ENCODE measurements at regions not wholly inside any gene's neighbourhood (a gene's known extent, or its start where the extent isn't known, plus 50 kb on each side); places are given as distances from the start of the nearest gene placed in this dataset.
"Not testable (repeated sequence)": the region's sequence is repeated elsewhere in the genome, so short reads cannot be mapped to it uniquely, and the experiment has no call there.

- DNase-seq: no peak
These were observed 393.7 kb upstream of the GRM7 start for GRCh38 chr3:6467186-6467585.

DNA sequence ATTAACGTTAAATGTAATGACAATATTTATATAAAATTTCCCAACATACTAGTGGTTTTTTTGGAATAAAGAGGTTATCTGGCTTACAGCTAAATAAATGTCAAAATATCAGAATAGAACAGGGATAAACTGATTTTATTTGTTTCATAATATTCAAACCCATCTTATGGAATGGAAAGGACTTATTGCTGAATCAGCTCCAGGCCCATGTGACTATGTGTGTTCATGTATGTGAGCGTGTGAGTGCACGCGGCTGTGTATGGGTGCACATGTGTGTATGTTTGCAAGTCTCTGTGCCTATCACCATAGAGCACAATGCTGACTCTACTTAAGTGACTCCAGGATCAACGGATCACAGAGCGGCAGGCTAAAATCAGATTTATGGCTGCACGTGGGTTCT is 392.3 kb upstream of the GRM7 start:
- DNase-seq: no peak

GRCh38 chr3:6471744-6472143 is 389.2 kb upstream of the GRM7 start:
- no peak for DNase-seq

DNA sequence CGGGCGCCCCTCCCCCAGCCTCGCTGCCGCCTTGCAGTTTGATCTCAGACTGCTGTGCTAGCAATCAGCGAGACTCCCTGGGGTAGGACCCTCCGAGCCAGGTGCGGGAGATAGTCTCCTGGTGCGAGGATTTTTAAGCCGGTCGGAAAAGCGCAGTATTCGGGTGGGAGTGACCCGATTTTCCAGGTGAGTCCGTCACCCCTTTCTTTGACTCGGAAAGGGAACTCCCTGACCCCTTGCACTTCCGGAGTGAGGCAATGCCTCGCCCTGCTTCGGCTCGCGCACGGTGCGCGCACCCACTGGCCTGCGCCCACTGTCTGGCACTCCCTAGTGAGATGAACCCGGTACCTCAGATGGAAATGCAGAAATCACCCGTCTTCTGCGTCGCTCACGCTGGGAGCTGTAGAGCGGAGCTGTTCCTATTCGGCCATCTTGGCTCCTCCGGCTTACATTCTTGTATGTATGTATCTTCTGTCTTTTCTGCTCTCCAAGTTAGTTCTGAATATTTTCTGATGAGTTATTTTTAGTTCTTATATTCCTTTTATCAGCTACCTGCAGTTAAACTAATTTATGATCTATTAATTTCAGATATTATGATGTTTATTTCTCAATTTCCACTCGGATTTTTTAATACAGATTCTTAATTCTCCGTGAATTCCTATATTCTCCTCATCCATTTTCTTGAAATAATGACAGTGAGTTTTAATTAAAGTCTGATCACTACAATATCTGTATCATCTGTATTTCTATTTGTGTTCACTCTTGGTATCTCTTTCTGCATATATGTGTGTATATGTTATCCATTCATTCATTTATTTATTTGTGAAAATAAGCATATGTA is 370.2 kb upstream of the GRM7 start:
- DNase-seq: not testable (repeated sequence)

GRCh38 chr3:6491768-6492167 is 369.1 kb upstream of the GRM7 start:
- no peak for DNase-seq

DNA sequence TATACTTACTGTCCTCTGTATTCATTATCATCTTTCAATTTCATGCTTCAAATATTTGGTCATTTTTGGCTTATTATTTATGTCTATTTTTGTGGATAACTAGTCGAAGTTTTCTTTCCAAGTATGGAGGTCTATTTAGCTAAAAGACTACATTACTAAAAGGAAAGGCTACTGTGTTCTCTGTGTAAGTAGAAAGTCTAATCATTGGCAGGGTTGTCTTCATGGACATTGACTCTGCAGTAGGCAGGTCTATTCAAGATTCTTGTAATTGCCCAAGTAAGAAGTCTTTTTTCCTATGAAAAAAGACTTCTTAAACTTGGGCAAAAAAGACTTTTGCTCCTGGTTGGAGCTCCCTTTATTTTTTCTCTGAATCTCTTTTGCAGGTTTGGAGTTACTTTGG is 368.6 kb upstream of the GRM7 start:
- no peak for DNase-seq

- DNase-seq: not testable (repeated sequence)
These were observed 362.0 kb upstream of the GRM7 start for GRCh38 chr3:6498944-6499343.

DNA sequence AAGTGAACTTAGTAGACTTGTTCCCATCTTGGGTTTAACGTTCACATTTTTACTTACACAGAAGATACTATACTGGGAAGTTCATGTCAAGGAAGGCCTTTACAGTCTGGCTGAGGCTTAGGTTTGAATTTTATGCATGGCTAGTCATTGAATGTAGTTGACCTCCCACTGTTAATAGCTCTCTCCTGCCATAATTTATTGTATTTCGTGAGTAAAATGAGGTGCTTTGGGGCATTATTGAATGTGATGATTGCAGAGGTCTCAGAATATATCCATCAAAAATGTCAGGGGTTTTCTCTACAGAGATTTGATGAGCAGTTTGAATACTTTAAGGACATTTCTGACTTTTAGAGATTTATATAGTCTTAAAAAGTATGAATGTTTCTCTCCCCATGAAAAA is 356.6 kb upstream of the GRM7 start:
- DNase-seq: no peak

GRCh38 chr3:6504834-6505233 is 356.1 kb upstream of the GRM7 start:
- DNase-seq: no peak

DNA sequence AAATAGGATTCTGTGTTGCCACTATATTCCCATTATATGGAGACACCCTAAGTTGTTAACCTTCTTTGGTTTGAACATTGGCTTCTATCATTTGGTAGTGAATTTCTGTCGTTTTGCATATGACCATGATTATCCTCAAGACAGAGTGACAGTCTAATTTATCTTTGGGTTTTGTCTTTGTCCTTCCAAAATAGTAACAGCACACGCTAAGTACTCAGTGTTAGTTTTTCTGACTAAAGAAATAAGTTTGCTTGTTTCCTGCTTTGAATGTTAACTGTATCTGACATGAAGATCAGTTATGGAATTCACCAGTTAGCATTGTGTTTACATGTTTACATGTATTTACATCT is 352.5 kb upstream of the GRM7 start:
- DNase-seq: no peak

DNA sequence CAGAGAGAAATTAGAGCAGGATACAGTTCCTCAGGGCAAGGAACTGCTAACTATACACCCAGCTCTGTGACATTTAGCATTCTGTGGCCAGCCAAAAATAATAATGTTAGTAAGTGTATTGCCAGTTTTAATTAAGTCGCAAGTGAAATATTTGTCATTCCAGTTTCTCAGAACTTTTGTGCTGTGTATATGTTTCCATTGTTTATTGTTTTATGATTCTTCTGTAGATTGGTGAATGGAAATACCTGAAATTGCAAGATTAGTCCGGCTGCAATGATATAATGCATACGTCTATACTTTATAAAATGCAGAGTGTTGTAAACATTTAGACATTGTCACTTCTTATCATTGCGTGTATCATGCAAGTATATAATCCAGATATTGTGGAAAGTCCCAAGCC is 351.3 kb upstream of the GRM7 start:
- DNase-seq: no peak

- no peak for DNase-seq
These were observed 350.2 kb upstream of the GRM7 start for GRCh38 chr3:6510713-6511112.

DNA sequence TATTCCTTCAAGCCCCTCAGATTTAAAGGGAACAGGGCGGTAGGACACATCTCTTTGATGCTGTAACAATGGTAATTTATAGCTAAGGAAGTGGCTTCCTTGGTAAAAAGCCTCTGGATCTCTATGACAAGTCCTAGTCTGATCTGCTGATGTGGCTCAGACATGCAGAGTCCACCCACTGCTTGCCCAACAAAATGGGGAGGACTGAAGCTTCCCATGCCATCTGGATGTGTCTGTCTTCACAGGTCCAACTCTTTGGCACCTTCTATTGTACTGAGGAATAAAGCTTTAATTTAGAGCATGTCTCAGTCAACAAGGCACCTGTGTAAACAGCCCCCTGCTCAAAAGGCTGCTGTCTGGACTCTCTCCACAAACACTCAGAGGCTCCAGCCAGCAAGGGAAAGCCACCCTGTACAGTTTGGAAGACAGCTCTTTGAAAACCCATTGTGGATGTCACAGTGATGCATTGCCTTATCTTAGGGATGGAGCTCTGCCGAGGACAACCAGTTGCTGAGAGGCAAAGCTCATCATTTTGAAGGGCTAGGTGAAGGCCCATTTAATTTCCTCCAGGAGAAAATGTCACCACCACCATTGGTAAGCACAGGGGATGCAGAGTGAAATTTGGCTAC is 348.6 kb upstream of the GRM7 start:
- DNase-seq: no peak

DNA sequence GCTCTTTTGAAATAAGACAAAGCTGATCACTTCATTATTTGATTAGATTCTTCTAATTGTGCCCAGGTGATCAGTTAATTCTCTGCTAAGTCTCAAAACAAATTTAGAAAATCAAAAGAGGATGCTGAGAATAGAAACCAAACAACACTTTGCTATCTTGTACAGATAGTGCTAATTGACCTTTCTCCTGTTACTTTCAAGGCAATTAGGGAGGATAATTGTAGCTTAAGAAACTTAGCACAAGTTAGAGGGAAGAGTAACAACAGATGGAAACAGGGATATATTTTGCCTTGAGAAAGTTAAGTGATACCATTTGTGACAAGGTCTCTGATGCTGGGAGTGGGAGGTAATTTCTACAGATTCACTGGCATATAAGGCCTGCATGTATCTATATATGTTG is 344.8 kb upstream of the GRM7 start:
- DNase-seq: no peak

DNA sequence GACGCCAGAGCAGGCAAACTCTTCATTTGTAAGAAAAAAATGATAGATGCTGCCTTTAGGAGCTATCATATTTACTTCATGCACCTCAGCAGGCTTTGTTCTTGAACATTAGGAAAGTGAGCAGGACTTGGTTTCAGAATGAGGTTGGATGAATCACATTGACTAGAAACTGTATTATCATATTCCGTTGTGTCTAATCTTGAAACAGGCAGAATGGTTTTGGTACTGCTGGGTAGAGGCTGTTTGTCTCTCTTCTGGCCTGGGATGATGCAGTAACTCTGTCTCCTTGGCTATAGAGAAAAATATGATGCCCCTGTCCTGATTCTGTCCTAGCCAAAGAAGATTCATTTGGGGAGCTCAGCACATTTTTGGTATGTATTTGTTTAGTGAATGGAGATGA is 344.2 kb upstream of the GRM7 start:
- no peak for DNase-seq

GRCh38 chr3:6518709-6519345 is 342.1 kb upstream of the GRM7 start:
- DNase-seq: no peak

GRCh38 chr3:6521369-6522113 is 339.4 kb upstream of the GRM7 start:
- no peak for DNase-seq

GRCh38 chr3:6522191-6522590 is 338.7 kb upstream of the GRM7 start:
- DNase-seq: no peak

- no peak for DNase-seq
These were observed 337.9 kb upstream of the GRM7 start for GRCh38 chr3:6523043-6523442.

GRCh38 chr3:6524479-6524878 is 336.4 kb upstream of the GRM7 start:
- no peak for DNase-seq

GRCh38 chr3:6526321-6526720 is 334.6 kb upstream of the GRM7 start:
- no peak for DNase-seq

DNA sequence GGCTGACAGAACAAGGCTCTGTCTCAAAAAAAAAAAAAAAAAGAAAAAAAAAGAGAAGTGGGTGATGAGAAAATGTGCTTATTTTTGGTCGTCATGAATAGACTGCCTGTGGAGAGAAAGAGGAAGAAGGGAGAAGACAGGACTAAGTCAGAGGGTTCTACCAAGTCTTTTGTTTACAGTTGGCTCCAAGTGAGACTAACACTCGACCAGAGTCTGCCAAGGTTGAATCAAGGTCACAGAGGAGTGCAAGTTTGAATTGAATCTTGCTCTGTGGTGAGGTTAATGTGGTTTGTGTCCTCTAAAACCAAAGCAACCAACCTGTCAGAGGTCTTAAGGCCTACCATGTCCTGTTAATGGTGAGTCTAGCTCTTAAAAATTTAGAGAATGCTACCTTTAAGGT is 334.1 kb upstream of the GRM7 start:
- DNase-seq: no peak

- DNase-seq: no peak
These were observed 332.0 kb upstream of the GRM7 start for GRCh38 chr3:6528951-6529350.

DNA sequence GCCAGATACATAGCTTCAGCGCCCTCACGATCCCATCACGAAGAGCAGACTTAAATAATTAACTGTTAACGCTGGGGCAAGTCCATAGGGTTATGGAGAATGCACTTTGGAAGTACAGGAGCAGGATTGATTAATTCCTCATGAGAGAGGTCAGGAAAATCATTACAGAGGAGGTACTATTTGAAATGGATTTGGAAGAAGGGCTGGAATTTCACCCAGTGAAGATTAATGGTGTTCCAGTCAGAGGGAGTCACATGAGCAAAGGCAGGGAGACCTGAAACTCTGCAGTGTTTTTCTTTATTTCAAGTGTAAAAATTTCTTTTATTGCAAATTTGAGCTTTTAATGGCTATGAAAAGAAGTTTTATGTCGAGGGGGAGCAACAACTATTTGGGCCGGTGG is 329.8 kb upstream of the GRM7 start:
- no peak for DNase-seq
